Activated CD8-positive, alpha-beta T cell treated with anti-CD3 and anti-CD28 coated beads for 36 hours (primary cell): ENCODE measurements at regions not wholly inside any gene's neighbourhood (a gene's known extent, or its start where the extent isn't known, plus 50 kb on each side); places are given as distances from the start of the nearest gene placed in this dataset.

ENCODE experiments used
- ATAC-seq: fragments of 200-7000 bp; cut with Tn5 transposase; one replicate; pipeline ENCODE4 v1.10.0; 2021; ENCODE audit warnings: mild to moderate bottlenecking, moderate library complexity
- CTCF ChIA-PET: fragments of 350-600 bp; sonication (Branson Sonifier 250); formaldehyde crosslinking; loops from one replicate; lab custom pipeline; 2021; ENCODE audit warnings: antibody characterized with exemption; lab: Charles Lee
- POLR2A ChIA-PET: fragments of 350-600 bp; sonication (Branson Sonifier 250); formaldehyde crosslinking; loops from one replicate; lab custom pipeline; 2021; ENCODE audit warnings: antibody characterized with exemption; lab: Charles Lee
- DNase-seq: peaks from one replicate; pipeline ENCODE4 v3.0.0-alpha.2; 2020
- H3K27ac Mint-ChIP-seq: one replicate; pipeline ENCODE4 v1.8.0; 2021; ENCODE audit warnings: mild to moderate bottlenecking, mixed read lengths
- H3K27me3 Mint-ChIP-seq: one replicate; pipeline ENCODE4 v1.8.0; 2021; ENCODE audit warnings: mixed read lengths
- H3K36me3 Mint-ChIP-seq: one replicate; pipeline ENCODE4 v1.8.0; 2021; ENCODE audit warnings: low read depth, mixed read lengths
- H3K4me1 Mint-ChIP-seq: one replicate; pipeline ENCODE4 v1.8.0; 2021; ENCODE audit warnings: low read depth, mixed read lengths
- H3K4me3 Mint-ChIP-seq: one replicate; pipeline ENCODE4 v1.8.0; 2021; ENCODE audit warnings: mild to moderate bottlenecking, moderate library complexity, mixed read lengths
- H3K9me3 Mint-ChIP-seq: one replicate; pipeline ENCODE4 v1.8.0; 2021; ENCODE audit warnings: mixed read lengths
- intact Hi-C: fragments of 100-400 bp; cut with micrococcal nuclease; formaldehyde crosslinking; loops from one replicate; pipeline ENCODE4 v1.10.0; 2022
- TF ChIP-seq, protein P1 (sequence below): fragments of 200-600 bp; IDR thresholded peaks from one replicate; pipeline ENCODE4 v1.8.0; 2022; ENCODE audit warnings: antibody characterized with exemption, mild to moderate bottlenecking

DNA sequence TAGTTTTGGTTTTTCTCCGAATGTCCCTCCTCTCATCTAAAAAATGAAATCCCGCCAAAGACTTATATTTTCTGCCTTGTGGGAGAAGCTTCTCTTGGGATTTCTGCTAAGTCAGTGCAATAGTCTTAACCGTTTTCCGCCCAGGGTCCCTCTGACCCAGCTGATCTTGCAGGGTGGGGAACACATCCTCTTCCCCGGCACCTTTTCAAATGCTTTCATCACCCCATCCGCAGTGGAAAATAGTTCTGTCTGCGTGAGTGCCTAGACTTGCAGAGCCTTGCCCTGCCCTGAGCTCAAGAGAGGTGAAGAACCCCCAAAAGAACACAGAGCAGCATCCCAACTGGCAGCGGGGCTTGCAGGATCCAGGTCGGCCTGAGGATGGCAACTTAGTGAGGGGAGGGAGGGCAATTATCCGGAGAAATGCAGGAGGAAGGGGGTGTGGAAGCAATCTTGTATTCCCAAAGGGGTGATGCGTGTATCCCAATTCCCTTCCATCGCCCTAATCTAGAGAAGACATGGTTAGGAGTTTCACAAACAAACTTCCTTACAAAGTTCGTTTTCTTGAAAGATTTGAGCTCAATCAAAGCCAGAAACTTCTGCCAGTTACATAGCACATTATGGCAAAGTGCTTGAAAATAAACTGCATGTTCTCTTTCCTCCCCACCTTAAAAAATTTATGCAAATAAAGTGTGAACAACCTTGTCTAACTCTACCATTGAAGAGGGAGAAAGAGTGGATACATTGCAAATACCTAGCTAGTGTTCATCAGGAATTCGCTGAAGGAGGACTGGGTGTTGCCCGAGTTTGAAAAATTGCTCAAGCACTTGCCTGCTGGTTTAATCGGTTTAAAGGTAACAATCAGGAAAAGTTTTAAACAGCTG, 79.9 kb downstream of the NR2F2 start:
- Mint-ChIP-seq H3K4me1 (peaks cover 2% of the 10 kb centered on the region), H3K9me3 (no peaks in the 10 kb centered on the region), H3K27me3 (peaks cover 75% of the 10 kb centered on the region), H3K27ac (no peak overlapping the region), H3K4me3 (no peak overlapping the region), H3K36me3 (no peaks in the 10 kb centered on the region)
- no peak for ATAC-seq
- TF ChIP-seq, protein P1, sequence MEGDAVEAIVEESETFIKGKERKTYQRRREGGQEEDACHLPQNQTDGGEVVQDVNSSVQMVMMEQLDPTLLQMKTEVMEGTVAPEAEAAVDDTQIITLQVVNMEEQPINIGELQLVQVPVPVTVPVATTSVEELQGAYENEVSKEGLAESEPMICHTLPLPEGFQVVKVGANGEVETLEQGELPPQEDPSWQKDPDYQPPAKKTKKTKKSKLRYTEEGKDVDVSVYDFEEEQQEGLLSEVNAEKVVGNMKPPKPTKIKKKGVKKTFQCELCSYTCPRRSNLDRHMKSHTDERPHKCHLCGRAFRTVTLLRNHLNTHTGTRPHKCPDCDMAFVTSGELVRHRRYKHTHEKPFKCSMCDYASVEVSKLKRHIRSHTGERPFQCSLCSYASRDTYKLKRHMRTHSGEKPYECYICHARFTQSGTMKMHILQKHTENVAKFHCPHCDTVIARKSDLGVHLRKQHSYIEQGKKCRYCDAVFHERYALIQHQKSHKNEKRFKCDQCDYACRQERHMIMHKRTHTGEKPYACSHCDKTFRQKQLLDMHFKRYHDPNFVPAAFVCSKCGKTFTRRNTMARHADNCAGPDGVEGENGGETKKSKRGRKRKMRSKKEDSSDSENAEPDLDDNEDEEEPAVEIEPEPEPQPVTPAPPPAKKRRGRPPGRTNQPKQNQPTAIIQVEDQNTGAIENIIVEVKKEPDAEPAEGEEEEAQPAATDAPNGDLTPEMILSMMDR, result no peak
- ChIA-PET POLR2A (no interaction called here), CTCF (no interaction called here)
- intact Hi-C loops, result loop anchor here (5.0 kb wide), 1 partner anchor 68 kb away; no protein-coding TSS in a partner anchor
- no peak for DNase-seq

DNA sequence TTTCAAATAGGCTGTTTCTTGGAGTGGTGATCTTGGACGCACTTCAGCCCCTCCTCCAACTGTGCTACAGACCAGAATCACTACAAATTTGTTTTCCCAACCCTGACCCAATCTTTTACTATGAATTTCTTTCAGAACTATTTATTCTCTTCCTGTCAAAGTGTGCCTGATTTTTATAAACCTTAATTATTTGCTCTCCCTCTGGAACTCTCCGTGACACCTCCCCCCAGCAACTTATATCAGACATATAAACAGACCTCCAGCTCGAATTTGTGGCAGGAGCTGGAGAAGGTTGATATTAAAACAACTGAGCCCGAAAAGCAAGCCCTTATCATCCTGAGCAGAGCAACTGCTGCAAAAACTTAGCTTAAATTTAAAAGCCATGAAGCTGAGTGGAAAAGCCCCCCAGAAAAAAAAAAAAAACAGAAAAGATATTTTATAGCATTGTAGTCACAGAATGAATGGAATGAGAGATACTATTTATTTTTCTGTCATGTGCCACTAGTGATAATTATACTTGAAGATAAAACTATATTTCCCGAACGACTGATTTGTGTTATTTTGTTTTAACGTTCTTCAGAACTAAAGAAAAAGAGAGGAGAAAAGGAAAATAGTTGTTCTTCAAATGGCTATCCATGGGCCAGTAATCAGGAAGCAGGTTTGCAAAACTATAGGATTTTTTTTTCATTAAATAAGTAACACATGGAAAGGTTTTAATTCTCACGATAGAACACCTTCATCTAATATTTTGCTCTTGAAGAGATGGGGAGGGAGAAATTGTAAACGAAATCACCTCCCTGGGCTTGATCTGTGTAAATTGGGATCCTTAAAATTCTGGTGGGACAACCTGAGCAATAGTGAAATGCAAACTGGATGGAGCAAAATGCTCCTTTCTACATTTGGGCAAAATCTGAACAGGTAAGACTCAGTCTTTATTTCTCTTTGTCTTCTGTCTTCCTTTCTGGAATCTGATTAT, 80.8 kb downstream of the NR2F2 start:
- CTCF ChIA-PET, result no interaction called here
- Mint-ChIP-seq H3K27me3 (peaks cover 78% of the 10 kb centered on the region), H3K9me3 (no peaks in the 10 kb centered on the region), H3K4me3 (no peak overlapping the region), H3K36me3 (no peaks in the 10 kb centered on the region), H3K4me1 (peaks cover 2% of the 10 kb centered on the region), H3K27ac (no peak overlapping the region)
- POLR2A ChIA-PET, result no interaction called here
- DNase-seq (no peak), ATAC-seq (no peak)
- intact Hi-C loops, result loop anchor here (5.0 kb wide), 1 partner anchor 69 kb away; no protein-coding TSS in a partner anchor
- TF ChIP-seq, protein P1, result no peak

DNA sequence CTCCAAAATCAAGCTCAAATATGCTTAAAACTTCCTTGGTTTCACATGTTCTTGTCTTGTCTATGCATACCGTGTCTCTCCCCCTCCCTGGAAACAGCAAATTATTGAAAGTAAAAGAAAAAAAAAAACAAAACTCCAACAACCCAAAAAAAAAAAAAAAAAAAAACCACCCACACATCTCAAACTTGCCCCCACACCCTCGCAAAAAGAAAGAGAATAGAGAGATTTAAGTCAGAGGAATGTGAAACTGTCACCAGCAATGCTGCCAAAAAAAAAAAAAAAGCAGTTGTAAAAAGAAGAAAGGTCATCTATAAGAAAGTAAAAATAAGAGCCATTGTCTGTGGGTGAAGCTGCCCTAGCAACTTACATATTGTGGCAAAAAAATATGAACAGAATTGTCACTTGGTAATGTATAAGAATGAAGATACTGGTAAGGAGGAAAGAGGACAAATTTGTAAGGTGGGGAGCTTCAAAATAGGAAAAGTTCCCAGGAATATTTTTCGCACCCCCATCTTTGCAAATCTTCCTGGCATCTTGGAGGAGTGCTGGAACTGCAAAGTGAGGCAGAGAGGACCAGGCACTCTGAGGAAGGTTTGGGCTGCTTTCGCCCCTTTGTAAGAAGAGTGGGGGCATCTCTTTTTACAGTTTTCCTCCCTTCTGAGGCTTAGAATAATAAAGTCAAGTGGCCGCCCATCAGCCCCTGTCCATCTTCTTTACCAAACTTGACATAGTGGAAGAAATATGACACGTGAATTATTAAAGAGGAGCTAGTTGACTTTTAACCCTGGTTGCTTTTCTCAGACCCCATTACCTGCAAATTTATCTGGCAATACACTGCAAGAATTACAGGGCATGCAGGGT, 81.8 kb downstream of the NR2F2 start:
- CTCF ChIA-PET, result no interaction called here
- peaks cover 2% of the 10 kb centered on the region for H3K4me1 Mint-ChIP-seq

DNA sequence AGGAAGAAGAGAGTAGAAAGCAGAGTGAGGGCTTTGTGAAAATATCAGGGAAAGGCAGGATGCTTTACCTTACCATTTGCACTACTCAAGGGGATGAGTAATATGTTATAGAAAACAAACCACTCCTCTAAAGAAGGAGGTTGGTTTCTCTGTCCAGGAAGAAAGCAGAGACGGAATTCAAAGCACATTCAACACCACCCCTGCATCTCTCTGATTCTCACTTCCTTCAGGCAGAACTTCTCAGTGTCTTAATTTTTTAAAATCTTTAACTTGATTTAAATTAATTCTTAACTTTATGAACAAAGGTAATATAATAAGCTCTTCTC, 82.4 kb downstream of the NR2F2 start:
- intact Hi-C loops, result loop anchor here (5.0 kb wide), 1 partner anchor 71 kb away; no protein-coding TSS in a partner anchor
- ATAC-seq, result no peak

More for the DNA sequence above, 81.8 kb downstream of the NR2F2 start:
- Mint-ChIP-seq H3K27me3 (peaks cover 77% of the 10 kb centered on the region), H3K9me3 (no peaks in the 10 kb centered on the region), H3K36me3 (no peaks in the 10 kb centered on the region), H3K27ac (no peak overlapping the region), H3K4me3 (no peak overlapping the region)
- TF ChIP-seq, protein P1, result no peak
- POLR2A ChIA-PET, result no interaction called here
- ATAC-seq (no peak), DNase-seq (no peak)
- intact Hi-C loops, result loop anchor here (5.0 kb wide), 1 partner anchor 70 kb away; no protein-coding TSS in a partner anchor

More for the DNA sequence above, 82.4 kb downstream of the NR2F2 start:
- Mint-ChIP-seq H3K4me1 (peaks cover 2% of the 10 kb centered on the region), H3K9me3 (no peaks in the 10 kb centered on the region), H3K36me3 (no peaks in the 10 kb centered on the region), H3K27me3 (peaks cover 77% of the 10 kb centered on the region), H3K27ac (no peak overlapping the region), H3K4me3 (no peak overlapping the region)
- TF ChIP-seq, protein P1, result no peak
- no peak for DNase-seq
- CTCF ChIA-PET, result no interaction called here
- POLR2A ChIA-PET, result no interaction called here
